BE2C (cell line): ENCODE measurements at regions not wholly inside any gene's neighbourhood (a gene's known extent, or its start where the extent isn't known, plus 50 kb on each side); places are given as distances from the start of the nearest gene placed in this dataset.

Experiments used
- DNase-seq: peaks from one replicate; pipeline ENCODE4 v3.0.0-alpha.2; 2020
- H3K27me3 ChIP-seq: fragments of 250-450 bp; sonication (Bioruptor Pico); 2 replicates; pipeline ENCODE4 v1.5.1; 2020; ENCODE audit warnings: mild to moderate bottlenecking
- H3K36me3 ChIP-seq: fragments of 250-450 bp; sonication (Bioruptor Pico); 2 replicates; pipeline ENCODE4 v1.5.1; 2020; ENCODE audit warnings: mild to moderate bottlenecking
- H3K4me1 ChIP-seq: fragments of 250-450 bp; sonication (Bioruptor Pico); 2 replicates; pipeline ENCODE4 v1.5.1; 2020
- H3K4me3 ChIP-seq: 2 replicates; pipeline ENCODE4 v1.5.1; 2011; ENCODE audit warnings: low read depth, low read length
- H3K9me3 ChIP-seq: fragments of 250-450 bp; sonication (Bioruptor Pico); 2 replicates; pipeline ENCODE4 v1.5.1; 2020
- CTCF ChIP-seq: IDR thresholded peaks from 2 replicates; pipeline ENCODE4 v1.5.1; 2012; ENCODE audit warnings: mild to moderate bottlenecking, low read depth, low read length

GRCh38 chr11:80562523-80563125, 1121.8 kb upstream of the TENM4 start:
- no peaks in the 10 kb centered on the region for H3K9me3 ChIP-seq
- no peak for DNase-seq
- no peaks in the 10 kb centered on the region for H3K27me3 ChIP-seq
- TF ChIP-seq CTCF: no peak
- no peak overlapping the region for H3K4me3 ChIP-seq
- H3K4me1 ChIP-seq: no peaks in the 10 kb centered on the region
- H3K36me3 ChIP-seq: no peaks in the 10 kb centered on the region

DNA sequence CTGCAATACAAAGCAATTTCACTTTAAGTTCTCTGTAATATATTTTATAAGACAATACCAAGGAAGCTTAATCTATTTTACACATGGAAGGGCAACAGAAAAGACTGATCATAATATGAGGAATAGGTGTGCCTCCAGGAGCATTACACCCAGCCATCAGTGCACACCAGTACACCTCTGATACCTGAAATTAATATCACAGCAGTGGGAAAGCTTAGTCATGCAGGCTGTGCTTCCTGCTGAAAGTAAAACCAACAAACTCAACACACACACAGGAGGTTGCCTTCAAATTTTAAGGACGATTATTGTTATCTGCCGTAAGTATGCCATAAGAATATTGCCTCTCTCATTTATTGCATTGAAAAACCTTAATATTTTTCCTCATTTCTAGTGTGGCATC, 1119.1 kb upstream of the TENM4 start:
- Histone ChIP-seq H3K27me3 (no peaks in the 10 kb centered on the region), H3K4me1 (no peaks in the 10 kb centered on the region), H3K4me3 (no peak overlapping the region), H3K36me3 (no peaks in the 10 kb centered on the region), H3K9me3 (no peaks in the 10 kb centered on the region)
- DNase-seq: no peak
- TF ChIP-seq CTCF: no peak

GRCh38 chr11:80553565-80553964, 1112.7 kb upstream of the TENM4 start:
- DNase-seq: no peak
- no peaks in the 10 kb centered on the region for H3K4me1 ChIP-seq
- no peaks in the 10 kb centered on the region for H3K36me3 ChIP-seq
- H3K9me3 ChIP-seq: no peaks in the 10 kb centered on the region
- H3K27me3 ChIP-seq: no peaks in the 10 kb centered on the region
- H3K4me3 ChIP-seq: no peak overlapping the region
- no peak for TF ChIP-seq CTCF

DNA sequence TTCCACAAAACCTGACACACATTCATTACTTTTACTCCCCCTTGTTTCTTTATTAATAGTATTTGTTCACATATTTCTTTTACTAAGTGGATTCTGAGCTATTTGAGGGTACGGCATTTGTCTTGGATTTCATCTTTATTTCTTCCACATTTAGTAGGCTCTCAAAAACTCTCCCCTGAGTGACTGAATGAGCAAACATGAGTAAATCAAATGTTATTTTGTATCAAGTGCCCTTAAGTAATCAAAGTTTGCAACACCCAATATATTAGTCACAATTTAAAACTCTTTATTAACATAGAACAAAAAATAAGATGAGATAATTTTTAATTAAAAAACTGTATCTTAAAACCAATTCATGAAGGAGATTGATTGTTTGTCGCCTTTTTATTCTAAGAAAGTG, 1101.9 kb upstream of the TENM4 start:
- no peaks in the 10 kb centered on the region for H3K4me1 ChIP-seq
- no peak for DNase-seq
- no peak overlapping the region for H3K4me3 ChIP-seq
- H3K36me3 ChIP-seq: no peaks in the 10 kb centered on the region
- no peak for TF ChIP-seq CTCF
- no peaks in the 10 kb centered on the region for H3K9me3 ChIP-seq
- no peaks in the 10 kb centered on the region for H3K27me3 ChIP-seq

DNA sequence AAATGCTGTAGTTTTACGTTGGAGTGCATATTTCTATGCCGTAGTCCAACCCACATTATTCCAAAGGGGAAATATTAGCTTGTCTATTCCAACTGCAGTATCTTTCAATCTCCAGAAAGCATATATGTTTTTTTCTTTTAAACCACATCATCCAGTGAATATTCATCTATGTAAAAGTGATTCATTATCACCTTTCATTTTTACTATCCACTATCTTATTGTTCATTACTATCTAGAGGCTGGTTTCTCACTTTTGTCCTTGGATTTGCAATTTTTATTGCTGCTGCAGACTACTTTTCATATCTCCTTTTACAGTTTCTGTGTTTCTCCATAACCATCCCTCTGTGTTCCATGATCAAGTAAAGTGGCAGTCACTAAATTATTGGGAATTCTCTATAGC, 1097.2 kb upstream of the TENM4 start:
- TF ChIP-seq CTCF: no peak
- H3K4me3 ChIP-seq: no peak overlapping the region
- H3K4me1 ChIP-seq: no peaks in the 10 kb centered on the region
- H3K9me3 ChIP-seq: no peaks in the 10 kb centered on the region; the same call in 1 of the 2 replicates
- no peaks in the 10 kb centered on the region for H3K36me3 ChIP-seq
- DNase-seq: no peak
- no peaks in the 10 kb centered on the region for H3K27me3 ChIP-seq

- Histone ChIP-seq H3K4me1 (no peaks in the 10 kb centered on the region), H3K36me3 (no peaks in the 10 kb centered on the region), H3K4me3 (no peak overlapping the region), H3K9me3 (no peaks in the 10 kb centered on the region; the same call in 1 of the 2 replicates), H3K27me3 (no peaks in the 10 kb centered on the region)
- no peak for TF ChIP-seq CTCF
- DNase-seq: no peak
Measured at GRCh38 chr11:80533463-80533862, 1092.6 kb upstream of the TENM4 start.
